ENCODE measurements at regions not wholly inside any gene's neighbourhood (a gene's known extent, or its start where the extent isn't known, plus 50 kb on each side); places are given as distances from the start of the nearest gene placed in this dataset.

- no peak for DNase-seq
These were observed 72.3 kb downstream of the GMNC start for GRCh38 chr3:190790185-190790584.

GRCh38 chr3:190786898-190787297 is 75.6 kb downstream of the GMNC start:
- no peak for DNase-seq

- no peak for DNase-seq
These were observed 77.4 kb downstream of the GMNC start for GRCh38 chr3:190785047-190785446.

GRCh38 chr3:190780524-190780923 is 82.0 kb downstream of the GMNC start:
- no peak for DNase-seq

GRCh38 chr3:190774633-190775032 is 87.9 kb downstream of the GMNC start:
- no peak for DNase-seq

GRCh38 chr3:190773948-190774347 is 88.5 kb downstream of the GMNC start:
- DNase-seq = no peak

GRCh38 chr3:190772831-190773230 is 89.7 kb downstream of the GMNC start:
- no peak for DNase-seq

GRCh38 chr3:190768891-190769290 is 93.6 kb downstream of the GMNC start:
- no peak for DNase-seq

- DNase-seq = no peak
These were observed 94.6 kb downstream of the GMNC start for GRCh38 chr3:190767851-190768250.

GRCh38 chr3:190764231-190765134 is 98.0 kb downstream of the GMNC start:
- no peak for DNase-seq

GRCh38 chr3:190762801-190763200 is 99.7 kb downstream of the GMNC start:
- DNase-seq = no peak

GRCh38 chr3:190747571-190747970 is 114.9 kb downstream of the GMNC start:
- DNase-seq = peak; percentile 28

- no peak for DNase-seq
These were observed 115.5 kb downstream of the GMNC start for GRCh38 chr3:190746986-190747385.

GRCh38 chr3:190746531-190746930 is 116.0 kb downstream of the GMNC start:
- no peak for DNase-seq

- no peak for DNase-seq
These were observed 120.7 kb downstream of the GMNC start for GRCh38 chr3:190741788-190742187.

- DNase-seq = peak; percentile 36
These were observed 122.8 kb downstream of the GMNC start for GRCh38 chr3:190739641-190740185.

- DNase-seq = peak; percentile 27
These were observed 123.8 kb downstream of the GMNC start for GRCh38 chr3:190738636-190739155.

- no peak for DNase-seq
These were observed 125.0 kb downstream of the GMNC start for GRCh38 chr3:190737446-190737845.

GRCh38 chr3:190734490-190734889 is 128.0 kb downstream of the GMNC start:
- no peak for DNase-seq

- DNase-seq = no peak
These were observed 128.8 kb downstream of the GMNC start for GRCh38 chr3:190733591-190734146.

- no peak for DNase-seq
These were observed 130.9 kb downstream of the GMNC start for GRCh38 chr3:190731596-190731995.

GRCh38 chr3:190728574-190729246 is 133.8 kb downstream of the GMNC start:
- no peak for DNase-seq

- no peak for DNase-seq
These were observed 140.2 kb downstream of the GMNC start for GRCh38 chr3:190722181-190722905.
